ENCODE measurements at regions not wholly inside any gene's neighbourhood (a gene's known extent, or its start where the extent isn't known, plus 50 kb on each side); places are given as distances from the start of the nearest gene placed in this dataset.
"Not testable (repeated sequence)": the region's sequence is repeated elsewhere in the genome, so short reads cannot be mapped to it uniquely, and the experiment has no call there.

DNA sequence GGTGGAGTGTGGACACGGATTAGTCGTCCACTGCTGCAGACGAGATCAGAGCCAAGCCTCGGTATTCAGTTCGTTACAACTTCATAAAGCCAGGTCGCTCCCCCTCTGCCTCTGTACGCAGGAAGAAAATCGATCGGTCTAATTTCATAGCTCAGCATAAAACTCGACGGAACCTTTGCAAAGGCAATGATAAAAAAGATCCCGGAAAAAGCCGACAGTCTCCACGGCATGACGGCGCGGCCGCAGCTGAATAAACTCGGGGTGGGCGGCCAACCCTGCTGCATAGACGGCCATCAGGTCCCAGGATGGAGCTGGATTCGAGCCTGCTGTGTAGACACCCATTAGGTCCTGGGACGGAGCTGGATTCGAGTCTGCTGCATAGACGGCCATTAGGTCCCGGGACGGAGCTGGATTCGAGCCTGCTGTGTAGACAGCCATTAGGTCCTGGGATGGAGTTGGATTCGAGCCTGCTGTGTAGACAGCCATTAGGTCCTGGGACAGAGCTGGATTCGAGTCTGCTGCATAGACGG, 113.8 kb upstream of the PPP2R3B start:
- FAIRE-seq, result no peak

DNA sequence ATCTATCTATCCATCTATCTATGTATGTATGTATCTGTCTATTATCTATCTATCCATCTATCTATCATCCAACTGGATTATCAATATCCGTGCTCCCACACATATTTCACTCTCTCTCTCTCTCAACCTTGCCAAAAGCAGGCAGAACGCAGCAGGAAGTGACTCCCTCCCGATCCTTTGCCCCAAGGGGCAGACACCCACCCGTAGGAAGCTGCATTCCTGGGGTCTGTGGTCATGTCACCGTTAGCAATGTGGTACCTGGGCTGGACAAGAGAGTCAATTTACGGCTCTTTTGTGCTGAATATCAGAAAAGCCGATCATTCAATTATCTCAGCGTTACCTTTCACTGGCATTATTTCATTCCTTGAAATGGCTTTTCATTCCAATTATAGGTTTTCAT, 119.6 kb upstream of the PPP2R3B start:
- no peak for FAIRE-seq

DNA sequence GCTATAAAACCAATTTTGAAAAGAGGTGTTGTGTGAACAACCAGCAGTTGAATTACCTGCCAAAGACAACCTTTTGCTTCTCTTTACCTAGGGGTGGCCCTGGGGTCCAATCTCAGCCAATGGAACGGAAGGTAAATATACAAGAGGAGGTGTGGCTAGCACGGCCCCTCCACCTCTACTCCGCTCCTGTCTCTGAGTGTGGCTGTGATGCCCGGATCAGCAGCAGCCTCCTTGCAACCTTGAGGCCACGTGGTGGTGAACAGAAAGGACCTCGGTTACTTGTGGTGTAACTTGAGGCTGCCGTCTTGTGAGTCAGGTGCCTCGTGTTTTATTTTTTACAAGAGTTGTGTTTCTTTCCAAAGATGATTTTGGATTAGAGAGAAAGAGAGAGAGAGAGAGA, 121.5 kb upstream of the PPP2R3B start:
- FAIRE-seq, result no peak

DNA sequence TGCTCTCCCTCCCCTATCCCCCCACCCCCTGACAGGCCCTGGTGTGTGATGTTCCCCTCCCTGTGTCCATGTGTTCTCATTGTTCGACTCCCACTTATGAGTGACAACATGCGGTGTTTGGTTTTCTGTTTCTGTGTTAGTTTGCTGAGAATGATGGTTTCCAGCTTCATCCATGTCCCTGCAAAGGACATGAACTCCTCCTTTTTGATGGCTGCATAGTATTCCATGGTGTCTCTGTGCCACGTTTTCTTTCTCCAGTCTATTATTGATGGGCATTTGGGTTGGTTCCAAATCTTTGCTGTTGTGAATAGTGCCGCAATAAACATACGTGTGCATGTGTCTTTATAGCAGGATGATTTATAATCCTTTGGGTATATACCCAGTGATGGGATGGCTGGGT, 121.8 kb upstream of the SHOX start:
- FAIRE-seq, result not testable (repeated sequence)

DNA sequence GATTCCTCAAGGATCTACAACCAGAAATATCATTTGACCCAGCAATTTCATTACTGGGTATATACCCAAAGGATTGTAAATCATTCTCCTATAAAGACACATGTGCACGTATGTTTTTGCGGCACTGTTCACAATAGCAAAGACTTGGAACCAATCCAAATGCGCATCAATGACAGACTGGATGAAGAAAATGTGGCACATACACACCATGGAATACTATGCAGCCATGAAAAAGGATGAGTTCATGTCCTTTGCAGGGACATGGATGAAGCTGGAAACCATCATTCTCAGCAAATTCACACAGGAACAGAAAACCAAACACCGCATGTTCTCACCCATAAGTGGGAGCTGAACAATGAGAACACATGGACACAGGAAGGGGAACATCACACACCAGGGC, 119.5 kb upstream of the SHOX start:
- FAIRE-seq, result not testable (repeated sequence)

DNA sequence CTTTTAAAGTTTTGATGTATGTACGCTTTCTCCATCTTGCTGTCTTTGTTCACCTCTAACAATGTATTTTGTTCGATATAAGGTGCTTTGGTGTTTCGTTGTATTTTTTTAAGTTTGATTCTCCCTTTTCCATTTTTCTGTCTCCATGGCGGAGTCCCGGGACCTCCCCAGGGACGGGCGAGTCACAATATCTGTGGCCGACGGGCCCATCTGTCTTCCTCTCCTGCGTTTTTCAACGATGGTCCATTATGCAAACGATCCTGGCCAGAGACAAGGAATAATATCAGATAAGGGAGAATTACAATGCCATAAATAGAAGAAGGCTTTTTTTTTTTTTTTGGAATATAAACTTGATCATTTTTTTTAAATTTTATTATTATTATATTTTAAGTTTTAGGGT, 112.3 kb upstream of the SHOX start:
- no peak for FAIRE-seq

DNA sequence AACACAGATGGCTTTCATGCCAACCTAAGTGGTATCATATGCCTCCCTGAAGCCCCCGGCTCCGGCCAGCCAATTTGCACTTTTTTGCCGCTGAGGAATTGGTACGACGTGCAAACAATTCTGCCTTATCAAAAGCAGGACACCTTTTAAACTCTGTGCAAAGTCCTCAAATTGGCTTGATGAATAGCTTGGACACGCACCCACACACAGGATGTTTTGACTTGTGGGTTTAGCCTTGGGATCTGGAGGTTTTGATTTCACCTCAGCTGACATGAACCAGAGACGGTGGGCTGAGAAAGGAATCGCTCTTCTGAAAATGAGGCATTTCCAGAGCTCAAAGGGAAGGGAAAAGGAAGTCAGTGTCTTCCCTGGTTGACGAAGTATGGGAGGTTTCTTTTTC, 110.8 kb upstream of the SHOX start:
- no peak for FAIRE-seq

DNA sequence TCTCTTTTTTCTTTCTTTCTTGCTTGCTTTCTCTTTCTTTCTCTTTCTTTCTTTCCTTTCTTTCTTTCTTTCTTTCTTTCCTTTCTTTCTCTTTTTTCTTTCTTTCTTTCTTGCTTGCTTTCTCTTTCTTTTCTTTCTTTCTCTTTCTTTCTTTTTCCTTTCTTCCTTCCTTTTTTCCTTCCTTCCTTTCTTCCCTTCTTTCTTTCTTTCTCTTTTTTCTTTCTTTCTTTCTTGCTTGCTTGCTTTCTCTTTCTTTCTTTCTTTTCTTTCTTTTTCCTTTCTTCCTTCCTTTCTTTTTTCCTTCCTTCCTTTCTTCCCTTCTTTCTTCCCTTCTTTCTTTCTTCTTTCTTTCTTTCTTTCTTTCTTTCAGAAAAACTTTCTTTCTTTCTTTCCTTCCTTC, 108.1 kb upstream of the SHOX start:
- peak; percentile 85 for FAIRE-seq

DNA sequence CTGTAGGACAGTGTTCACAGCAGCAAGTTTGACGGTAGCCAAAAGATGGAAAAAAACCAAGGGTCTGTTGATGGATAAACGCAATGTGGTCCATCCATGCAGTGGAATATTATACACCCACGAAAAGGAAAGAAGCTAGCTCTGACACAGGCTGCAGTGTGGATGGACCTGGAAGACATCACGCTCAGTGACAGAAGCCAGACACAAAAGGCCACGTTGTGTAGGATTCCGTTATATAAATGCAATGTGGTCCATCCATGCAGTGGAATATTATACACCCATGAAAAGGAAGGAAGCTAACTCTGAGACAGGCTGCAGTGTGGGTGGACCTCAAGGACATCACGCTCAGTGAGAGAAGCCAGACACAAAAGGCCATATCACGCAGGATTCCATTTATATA, 105.5 kb upstream of the SHOX start:
- no peak for FAIRE-seq

DNA sequence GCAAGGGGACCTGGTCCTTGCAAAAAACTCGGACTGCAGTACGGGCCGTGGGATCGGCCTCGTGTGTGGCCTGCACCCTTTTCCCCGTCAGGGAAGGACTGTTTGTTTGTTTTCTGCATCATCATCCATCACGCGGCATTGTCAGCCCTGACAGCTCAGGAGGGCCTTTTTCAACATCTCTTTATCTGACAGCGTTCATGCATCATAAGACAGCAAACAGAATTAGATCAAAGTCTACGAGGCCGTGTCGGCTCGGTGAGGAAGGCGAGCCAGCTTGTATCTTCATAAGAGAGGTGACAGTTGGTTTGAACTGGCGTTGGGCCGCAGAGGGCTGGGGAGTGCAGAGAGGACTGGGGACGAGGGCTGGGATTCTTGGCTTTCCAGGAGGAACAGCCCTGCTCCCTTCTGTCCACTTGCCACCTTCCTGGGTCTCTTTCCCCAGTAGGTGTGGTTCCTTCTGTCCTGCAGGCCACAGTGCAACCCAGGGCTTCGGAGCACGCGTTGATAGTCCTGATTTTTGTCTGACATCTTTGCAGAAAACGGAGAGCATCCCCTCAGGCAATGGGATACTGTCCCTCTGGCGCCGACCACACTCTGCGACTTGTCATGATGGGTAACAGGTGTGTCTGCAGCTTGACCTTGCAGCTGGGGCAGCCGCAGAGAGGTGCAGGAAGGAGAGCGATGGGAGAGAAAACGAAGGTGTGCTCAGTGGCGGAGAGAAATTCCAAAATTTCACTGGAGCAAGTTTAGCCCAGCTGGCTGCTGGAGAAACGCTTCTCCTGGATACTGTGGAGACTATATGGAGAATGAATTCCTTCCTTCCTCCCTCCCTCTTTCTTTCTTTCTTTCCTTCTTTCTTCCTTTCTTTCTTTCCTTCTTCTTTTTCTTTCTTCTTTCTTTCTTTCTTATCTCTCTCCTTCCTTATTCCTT, 104.0 kb upstream of the SHOX start:
- FAIRE-seq, result no peak

DNA sequence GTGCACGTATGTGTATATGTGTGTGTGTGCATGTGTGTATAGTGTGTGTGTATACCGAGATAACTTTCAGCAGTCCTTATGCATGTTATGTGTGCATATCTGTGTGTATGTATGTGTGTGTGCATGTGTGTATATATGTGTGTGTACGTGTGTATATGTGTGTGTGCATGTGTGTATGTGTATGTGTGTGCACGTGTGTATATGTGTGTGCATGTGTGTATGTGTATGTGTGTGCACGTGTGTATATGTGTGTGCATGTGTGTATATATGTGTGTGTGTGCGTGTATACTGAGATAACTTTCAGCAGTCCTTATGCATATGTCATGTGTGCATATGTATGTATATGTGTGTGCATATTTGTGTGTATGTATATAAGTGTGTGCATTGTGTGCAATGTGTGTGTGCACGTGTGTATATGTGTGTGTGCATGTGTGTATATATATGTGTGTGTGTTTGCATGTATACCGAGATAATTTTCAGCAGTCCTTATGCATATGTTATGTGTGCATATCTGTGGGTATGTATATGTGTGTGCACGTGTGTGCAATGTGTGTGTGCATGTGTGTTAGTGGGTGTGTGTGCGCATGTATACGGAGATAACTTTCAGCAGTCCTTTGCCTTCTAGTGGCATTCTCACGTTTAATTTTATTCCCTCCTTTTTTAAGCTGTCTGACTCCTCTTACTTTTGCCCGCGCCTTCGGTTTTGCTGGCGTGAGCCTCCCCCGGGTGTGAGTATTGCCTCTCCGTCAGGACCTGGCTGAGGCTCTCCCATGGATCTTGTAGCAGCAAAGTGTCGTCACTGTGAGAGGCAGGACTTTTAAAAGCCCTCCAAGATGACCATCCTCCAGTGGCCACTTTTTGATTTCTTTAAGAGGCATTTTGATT, 99.6 kb upstream of the SHOX start:
- no peak for FAIRE-seq

DNA sequence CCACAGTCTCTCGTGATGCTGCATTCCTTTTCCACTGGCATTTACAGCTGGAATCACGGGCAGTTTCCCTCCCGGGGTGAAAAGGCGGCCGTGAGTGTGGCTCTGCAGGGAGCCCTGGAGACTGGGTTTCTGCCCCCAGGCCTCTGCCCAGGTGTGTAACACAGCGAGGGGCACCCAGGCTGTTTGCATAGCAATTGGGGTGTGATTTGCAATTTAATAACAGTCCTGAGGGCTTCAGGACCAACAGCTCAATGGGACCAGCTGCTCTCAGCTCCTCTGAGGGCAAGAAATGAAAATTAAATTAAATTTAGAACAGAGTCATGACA, 99.0 kb upstream of the SHOX start:
- no peak for FAIRE-seq

DNA sequence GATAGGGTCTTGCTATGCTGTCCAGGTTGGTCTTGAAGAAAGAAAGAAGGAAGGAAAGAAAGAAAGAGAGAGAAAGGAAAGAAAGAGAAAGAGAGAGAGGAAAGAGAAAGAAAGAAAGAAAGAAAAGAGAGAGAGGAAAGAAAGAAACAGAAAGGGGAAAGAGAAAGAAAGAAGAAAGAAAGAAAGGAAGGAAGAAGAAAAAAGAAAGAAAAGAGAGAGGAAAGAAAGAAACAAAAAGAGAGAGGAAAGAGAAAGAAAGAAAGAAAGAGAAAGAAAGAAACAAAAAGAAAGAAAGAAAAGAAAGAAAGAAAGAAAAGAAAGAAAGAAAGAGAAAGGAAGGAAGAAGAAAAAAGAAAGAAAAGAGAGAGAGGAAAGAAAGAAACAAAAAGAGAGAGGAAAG, 95.8 kb upstream of the SHOX start:
- no peak for FAIRE-seq

DNA sequence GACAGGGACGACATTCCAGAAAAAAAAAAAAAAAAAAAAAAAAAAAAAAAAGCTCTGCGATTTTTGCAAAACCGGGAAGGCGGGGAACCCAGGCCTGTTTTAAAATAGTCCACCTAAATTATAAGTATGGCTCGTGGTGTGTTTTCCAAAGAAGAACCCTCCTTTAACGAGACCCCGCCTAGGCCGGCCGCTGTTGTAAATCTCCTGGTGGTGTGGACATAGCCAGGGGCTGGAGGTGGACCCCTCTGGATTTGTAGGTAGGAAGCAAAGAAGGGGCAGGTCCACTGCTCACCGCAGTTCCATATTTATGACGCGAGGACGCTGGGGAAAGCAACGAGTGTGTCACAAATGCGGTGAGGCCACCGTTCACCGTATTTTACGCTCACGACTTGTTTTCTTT, 94.0 kb upstream of the SHOX start:
- no peak for FAIRE-seq

DNA sequence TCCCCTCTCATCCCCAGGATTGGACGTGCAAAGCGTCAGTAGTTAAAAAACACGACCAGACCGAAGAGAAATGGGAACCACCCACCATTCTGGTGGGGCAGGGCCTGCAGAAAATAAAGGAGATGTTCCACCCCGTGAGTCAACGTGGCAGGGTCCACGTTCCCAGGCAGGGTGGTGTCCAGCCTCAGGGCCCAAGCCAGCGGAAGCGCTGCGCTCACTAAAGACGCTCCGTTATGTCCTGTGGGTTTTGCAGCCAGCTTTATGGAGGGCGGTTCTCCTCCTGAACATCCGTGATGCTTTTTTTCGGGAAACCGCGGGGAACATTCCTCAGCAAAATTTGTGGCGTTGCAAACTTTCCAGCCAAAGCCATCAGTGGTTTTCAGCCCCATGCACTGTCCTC, 93.4 kb upstream of the SHOX start:
- no peak for FAIRE-seq

DNA sequence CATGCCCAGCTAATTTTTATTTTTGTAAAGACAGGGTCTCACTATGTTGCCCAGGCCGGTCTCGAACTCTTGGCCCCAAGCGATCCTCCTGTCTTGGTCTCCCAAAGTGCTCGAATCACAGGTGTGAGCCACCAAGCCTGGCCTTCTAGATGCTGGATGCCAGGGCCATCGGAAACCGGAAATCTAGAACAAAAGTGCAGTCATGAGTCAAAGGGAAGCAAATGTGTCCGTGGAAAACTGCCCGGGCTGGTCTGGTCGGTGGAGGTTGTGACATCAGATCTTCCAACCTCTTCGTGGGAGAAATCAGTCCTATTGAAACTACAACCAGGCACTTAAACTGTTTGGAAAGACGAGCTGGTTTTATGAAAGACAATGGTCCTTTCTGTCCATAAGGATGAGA, 92.3 kb upstream of the SHOX start:
- no peak for FAIRE-seq

DNA sequence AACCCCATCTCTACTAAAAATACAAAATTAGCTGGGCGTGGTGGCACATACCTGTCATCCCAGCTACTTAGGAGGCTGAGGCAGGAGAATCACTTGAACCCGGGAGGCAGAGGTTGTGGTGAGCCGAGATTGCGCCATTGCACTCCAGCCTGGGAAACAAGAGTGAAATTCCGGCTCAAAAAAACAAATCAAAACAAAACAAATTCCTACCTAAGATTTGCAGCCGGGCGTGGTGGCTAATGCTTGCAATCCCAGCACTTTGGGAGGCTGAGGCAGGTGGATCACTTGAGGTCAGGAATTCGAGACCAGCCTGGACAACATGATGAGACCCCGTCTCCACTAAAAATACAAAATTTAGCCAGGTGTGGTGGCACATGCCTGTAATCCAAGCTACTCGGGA, 89.6 kb upstream of the SHOX start:
- not testable (repeated sequence) for FAIRE-seq

DNA sequence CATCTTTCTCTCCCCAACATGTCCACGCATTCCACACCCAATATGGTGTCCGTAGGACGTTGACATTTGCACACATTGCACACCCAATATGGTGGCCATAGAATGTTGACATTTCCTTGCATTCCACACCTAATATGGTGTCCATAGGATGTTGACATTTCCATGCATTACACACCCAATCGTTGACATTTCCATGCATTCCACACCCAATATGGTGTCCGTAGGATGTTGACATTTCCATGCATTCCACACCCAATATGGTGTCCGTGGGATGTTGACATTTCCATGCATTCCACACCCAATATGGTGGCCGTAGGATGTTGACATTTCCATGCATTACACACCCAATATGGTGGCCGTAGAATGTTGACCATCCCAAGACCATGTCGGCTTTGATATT, 88.4 kb upstream of the SHOX start:
- no peak for FAIRE-seq

DNA sequence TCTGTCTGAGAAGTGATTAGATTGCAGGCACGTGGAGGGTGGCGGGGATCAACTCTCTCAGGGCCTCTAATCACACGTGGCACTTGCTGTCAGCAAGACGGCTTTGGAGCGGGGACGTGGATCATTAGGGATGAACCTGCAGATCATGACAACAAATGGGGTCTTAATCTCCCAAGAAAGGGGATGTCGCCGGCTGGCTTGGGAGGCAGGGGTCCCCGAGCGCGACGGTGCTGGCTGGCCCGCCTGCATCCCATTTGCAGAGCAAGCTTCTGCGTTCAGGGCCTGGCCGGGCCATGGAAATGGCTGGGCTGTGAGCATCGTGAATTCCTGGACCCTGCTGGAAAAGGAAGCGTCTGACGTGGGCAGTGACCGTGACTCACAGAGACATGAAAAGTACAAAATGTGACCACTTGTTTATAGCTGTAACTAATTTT, 85.1 kb upstream of the SHOX start:
- FAIRE-seq, result no peak

DNA sequence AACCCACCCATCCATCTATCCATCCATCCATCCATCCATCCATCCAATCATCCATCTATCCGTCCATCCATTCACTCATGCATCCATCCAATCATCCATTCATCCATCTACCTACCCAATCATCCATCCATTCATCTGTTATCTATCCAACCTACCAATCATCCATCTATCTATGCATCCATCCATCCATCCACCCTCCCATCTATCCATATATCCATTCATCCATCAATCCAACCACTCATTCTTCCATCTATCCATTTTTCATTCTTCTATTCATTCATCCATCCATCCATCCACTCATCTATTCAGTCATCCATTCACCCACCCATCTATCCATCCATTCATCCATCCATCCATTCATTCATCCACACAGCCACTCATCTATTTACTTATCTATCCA, 80.1 kb upstream of the SHOX start:
- FAIRE-seq, result no peak

DNA sequence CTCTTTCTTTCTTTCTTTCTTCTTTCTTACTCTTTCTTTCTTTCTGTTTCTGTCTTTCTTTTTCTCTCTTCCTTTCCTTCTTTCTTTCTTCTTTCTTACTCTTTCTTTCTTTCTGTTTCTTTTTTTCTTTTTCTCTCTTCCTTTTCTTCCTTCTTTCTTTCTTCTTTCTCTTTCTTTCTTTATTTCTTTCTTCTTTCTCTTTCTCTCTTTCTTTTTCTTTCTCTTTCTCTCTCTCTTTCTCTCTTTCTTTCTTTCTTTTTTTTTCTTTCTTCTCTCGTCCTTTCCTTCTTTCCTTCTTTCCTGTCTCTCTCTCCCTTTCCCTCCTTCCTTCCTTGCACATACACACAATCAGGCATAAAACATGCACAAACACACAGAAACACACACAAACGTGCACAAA, 79.3 kb upstream of the SHOX start:
- FAIRE-seq, result no peak

DNA sequence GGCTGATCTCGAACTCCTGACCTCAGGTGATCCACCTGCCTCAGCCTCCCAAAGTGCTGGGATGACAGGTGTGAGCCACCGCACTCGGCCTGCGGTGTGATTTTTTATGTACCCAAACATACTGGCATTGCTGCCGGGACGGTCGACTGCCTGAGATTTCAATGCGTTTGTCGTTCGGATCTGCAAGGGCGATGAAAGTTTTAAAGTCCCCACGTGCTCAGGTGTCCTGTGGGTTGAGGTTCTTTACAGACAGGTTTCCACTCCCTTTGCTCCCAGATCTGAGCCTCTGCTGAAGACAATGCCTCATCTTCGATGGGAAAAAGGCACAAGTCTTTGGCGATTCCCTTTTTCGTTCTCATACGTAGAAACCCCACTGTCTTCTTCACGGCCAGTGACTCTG, 78.1 kb upstream of the SHOX start:
- FAIRE-seq, result no peak

DNA sequence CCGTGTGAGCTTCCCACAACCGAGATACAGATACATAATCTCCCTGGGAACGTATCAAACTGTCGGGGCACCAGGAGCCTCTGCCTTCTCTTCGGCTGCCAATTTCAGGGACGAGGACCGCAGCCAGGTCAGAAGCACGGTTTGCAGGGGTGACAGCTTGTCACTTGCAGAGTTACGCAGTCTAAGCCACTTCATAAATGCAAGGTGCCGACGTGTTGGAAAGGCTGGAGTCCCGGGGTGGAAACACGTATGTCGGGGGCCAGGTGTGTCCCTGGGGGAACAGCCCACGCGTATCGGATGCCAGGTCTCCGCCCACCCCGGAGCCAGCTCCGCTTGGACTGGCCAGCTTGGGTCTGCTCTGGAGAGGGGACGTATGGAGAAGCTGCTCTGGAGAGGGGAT, 76.3 kb upstream of the SHOX start:
- no peak for FAIRE-seq

Measured in colon (tissue), 2 donors.